H4 (cell line): ENCODE measurements at regions not wholly inside any gene's neighbourhood (a gene's known extent, or its start where the extent isn't known, plus 50 kb on each side); places are given as distances from the start of the nearest gene placed in this dataset.

Experiments used
- DNase-seq: peaks from one replicate; pipeline ENCODE4 v3.0.0-alpha.2; 2015; ENCODE audit warnings: low spot score

DNA sequence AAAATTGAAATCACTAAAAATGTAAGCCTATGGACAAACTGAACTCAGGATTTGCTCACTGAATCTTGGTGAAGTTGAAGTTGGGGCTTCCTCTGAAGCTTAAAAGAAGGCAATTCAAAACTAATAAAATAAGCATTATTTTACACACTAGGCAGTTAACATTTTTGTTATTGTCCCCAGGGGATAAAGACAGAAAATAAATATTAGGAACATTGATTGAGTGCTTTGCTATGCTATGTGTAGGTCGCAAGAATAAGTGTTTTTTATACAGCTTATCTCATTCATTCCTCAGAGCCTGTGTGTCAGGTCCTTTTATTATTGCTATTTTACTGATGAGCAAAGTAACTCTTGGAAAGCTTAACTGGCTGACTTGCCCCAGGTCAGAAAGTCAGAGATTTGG lies 82.2 kb downstream of the ZNF608 start:
- no peak for DNase-seq

- no peak for DNase-seq
These were observed 83.3 kb downstream of the ZNF608 start for GRCh38 chr5:124663101-124663506.

GRCh38 chr5:124662181-124662781 lies 84.2 kb downstream of the ZNF608 start:
- DNase-seq = no peak

- peak; percentile 94 for DNase-seq
These were observed 84.9 kb downstream of the ZNF608 start for GRCh38 chr5:124661317-124662141.

- peak; percentile 66 for DNase-seq
These were observed 86.0 kb downstream of the ZNF608 start for GRCh38 chr5:124660229-124661093.

GRCh38 chr5:124659798-124660197 lies 86.6 kb downstream of the ZNF608 start:
- no peak for DNase-seq

DNA sequence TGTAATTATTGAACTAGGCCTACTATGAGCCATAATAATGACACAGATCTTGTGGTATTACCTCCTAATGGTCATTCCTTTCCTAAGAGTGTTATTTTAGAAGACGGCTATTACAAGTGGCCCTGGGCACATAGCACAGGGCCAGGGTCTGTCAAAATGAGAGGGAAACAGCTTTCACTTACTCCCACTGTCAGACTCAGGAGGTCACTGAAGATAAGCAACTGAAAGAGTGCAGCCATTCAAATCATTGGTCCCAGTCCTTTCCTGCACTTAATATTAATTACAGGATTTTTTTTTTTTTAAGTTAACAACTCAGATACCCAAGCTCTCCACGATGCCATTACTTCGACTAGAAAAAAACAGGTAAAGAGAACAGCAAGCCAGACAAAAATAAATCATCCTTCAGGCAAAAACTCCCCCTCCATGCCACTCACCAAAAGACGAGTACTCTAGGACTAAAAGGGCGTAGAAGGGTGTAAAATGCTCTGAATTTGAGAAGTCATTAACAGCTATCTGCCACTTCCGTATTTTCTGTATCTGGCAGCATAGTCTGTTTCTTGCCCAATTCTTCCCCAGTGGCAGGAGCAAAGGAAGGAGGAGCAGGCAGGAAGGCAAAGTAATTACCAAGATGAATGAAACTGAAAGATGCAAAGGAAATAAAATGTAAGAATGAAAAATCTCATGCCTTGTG lies 87.4 kb downstream of the ZNF608 start:
- DNase-seq = no peak

DNA sequence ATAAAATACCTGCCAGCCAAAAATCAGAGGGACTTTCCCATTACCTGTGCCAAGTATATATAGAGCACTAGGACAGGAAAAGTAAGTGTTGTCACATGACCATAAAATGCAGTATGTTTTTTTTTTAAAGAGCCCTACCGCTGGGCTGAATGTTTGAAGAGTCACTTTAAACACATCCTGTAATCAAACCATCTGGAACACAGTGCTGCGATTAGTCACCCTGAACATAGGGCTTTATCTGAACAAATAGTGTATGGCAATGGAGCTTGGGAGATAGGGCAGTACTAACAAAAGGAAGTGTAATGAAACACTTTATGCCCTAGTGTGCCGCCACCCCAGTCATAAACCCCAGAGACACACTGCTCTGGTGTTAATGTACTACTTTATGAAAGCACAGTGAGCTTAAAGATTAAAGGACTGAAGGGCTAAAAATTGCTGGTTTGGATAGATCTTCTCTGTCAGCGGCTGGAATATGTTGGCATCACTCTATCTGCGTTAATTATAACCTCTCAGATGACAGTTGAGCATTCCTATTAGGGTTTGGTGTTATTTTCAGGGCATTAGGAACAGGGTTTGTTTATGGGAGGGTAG lies 90.4 kb downstream of the ZNF608 start:
- DNase-seq = peak; percentile 96

DNA sequence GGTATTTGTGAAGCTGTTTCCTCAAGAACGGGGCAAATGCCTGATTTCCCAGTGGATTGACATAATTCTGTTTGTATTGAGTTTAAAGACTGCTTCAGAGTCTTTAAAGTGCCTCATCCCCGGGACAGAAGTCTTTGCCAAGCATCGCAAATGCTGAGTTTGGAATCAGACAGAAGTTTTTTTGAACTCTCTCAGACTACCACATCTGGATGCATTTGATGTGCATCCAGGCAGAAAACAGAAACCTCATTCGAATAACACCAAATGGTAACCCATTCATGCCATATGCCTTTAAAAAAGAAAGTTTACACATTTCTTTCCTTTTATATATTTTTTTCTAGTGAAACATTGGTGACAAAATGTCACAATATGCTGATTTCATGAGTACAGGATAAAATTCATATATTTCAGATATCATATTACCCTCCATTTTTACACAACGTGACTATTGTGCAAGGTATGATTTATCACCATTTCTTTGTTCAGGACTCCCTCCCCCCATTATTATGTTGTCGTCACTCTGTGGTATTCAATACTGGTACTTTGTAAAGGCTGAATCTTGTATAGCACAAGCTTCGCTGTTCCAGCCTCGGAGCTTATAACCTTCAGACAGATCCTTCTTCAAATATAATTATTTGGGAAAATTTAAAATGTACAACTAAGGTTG lies 91.1 kb downstream of the ZNF608 start:
- no peak for DNase-seq

DNA sequence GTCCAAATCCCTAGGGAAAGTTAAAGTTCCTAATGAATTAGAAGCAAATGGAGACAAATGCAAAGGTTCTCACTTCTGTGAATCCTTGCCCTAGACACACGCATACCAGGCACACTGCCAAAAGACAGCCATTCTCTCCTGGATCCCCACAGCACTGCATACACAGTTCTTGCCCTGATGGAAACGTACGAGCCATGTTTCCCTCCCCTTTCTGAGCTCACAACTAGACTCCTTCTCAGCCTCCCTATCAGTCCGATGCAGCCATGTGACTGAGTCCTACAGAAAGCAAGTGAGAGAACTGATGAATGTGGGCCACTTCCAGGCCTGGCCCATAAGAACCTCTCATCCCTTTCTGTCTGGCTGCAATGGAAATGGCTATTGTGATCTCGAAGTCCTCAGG lies 92.0 kb downstream of the ZNF608 start:
- no peak for DNase-seq

DNA sequence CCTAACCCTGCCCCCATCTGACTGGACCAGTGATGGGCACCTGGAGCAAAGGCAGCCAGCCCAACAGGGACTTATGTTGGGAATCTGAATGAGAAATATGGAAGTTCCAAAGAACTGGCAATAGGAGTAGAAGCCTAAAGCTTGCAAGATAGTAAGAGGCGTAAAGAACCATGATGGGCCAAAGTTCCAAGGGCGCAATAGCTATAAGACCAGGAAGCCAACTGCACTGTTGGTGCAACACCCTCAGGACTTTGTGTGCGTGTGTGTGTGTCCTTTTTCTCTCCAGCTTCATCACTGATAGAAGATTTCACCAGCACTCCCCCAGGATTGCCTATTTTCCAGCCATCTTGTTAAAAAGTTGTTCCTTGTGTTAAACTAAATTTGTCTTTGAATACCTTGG lies 92.8 kb downstream of the ZNF608 start:
- DNase-seq = no peak

DNA sequence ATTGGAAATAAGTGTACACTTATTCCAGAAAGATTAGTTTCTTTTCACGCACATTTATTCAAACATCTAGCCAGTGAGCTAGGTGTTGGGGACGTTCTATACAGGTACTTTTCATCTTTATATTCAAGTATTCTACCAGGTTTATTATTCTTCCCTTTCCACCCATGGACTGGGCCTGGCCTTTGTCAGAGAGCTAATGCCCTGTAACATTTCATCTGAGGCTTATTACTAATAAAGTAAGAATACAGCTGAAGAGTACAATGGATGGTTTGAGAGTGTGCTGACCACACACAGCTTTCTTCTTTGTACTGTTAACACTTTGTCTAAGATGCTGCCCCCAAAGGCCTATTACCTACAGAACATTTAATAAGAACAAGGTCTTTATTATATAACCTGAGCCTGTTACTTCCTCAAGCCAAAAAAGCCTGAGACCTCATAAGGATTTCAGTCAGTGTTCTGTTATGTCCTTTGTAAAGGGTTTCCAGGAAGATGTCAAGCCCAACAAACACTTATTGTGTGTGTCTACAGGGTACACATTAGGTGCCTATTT lies 93.5 kb downstream of the ZNF608 start:
- no peak for DNase-seq

DNA sequence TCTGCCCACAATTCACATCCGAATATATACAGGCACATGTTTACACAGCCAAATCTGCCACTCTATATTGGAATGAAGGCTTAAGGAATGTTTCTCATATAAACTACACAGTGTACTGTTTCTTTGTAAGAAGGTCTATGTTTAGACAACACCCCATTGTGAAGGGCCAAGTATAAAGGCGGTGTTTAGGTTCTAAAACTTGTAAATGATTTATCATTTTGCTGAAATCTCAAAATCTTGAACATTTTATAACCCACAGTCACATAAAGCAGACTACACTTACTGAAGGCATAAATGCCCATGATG lies 94.0 kb downstream of the ZNF608 start:
- DNase-seq = peak; percentile 79

GRCh38 chr5:124651663-124652513 lies 94.6 kb downstream of the ZNF608 start:
- peak; percentile 73 for DNase-seq

GRCh38 chr5:124650951-124651662 lies 95.3 kb downstream of the ZNF608 start:
- no peak for DNase-seq

GRCh38 chr5:124650147-124650561 lies 96.3 kb downstream of the ZNF608 start:
- no peak for DNase-seq

- peak; percentile 99 for DNase-seq
These were observed 96.8 kb downstream of the ZNF608 start for GRCh38 chr5:124649491-124650146.

DNA sequence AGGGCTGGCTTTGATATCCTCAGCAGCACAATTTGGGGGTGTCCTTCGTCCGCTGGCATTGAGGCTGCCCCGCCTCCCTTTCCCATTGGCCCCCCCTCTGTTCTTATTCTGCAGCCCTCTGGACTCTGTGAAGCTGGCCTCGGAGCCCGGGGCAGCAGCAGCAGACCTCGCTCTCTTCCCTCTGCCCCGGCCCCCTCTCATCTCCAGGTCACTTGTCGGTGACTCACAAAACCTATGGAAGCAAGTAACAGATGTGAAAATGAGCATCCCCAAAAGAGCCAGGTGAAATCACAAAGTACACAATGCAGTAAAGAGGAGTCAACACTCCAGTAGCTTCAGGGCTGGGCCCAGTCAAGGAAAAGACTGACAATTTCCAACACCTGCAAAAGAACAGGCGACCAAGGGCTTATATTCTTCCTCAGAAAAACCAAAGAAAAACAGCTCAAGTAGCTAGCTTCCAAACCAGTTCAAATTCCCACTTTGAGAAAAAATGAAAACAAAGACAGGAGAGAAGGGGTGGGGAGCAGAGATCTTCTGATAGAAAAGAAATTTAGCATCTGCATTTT lies 97.5 kb downstream of the ZNF608 start:
- DNase-seq = no peak
